ENCODE measurements at regions not wholly inside any gene's neighbourhood (a gene's known extent, or its start where the extent isn't known, plus 50 kb on each side); places are given as distances from the start of the nearest gene placed in this dataset.
"Not testable (repeated sequence)": the region's sequence is repeated elsewhere in the genome, so short reads cannot be mapped to it uniquely, and the experiment has no call there.

DNA sequence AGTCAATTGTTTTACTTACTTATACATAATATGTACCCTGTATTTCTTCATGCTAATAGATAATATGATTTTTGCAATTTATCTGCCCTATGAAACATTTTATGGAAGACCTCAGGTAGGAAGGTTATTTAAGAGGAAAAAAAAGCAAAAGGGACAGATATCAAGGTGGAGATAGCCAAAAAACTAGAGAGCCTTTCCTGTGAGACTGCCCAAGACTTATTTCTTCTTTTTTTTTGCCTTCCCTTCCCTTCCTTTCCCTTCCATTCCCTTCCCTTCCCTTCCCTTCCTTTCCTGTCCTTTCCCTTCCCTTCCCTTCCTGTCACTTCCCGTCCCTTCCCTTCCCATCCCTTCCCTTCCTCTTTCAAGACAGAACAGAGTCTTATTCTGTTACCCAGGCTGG lies 80.6 kb upstream of the HMCN1 start:
- Mint-ChIP-seq H3K4me1 (peaks cover 22% of the 10 kb centered on the region), H3K36me3 (peaks cover 4% of the 10 kb centered on the region), H3K27me3 (ENCODE audit: low read depth) (no peaks in the 10 kb centered on the region), H3K27ac (no peak overlapping the region), H3K9me3 (peaks cover 3% of the 10 kb centered on the region), H3K4me3 (no peak overlapping the region)
- TF ChIP-seq, protein P1, sequence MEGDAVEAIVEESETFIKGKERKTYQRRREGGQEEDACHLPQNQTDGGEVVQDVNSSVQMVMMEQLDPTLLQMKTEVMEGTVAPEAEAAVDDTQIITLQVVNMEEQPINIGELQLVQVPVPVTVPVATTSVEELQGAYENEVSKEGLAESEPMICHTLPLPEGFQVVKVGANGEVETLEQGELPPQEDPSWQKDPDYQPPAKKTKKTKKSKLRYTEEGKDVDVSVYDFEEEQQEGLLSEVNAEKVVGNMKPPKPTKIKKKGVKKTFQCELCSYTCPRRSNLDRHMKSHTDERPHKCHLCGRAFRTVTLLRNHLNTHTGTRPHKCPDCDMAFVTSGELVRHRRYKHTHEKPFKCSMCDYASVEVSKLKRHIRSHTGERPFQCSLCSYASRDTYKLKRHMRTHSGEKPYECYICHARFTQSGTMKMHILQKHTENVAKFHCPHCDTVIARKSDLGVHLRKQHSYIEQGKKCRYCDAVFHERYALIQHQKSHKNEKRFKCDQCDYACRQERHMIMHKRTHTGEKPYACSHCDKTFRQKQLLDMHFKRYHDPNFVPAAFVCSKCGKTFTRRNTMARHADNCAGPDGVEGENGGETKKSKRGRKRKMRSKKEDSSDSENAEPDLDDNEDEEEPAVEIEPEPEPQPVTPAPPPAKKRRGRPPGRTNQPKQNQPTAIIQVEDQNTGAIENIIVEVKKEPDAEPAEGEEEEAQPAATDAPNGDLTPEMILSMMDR (IDR thresholded peaks at IDR 0.05; ENCODE audit: unreplicated experiment), result no peak
- no peak for DNase-seq (ENCODE audit: low spot score in 2 of 2, unreplicated experiment in 2 of 2)

DNA sequence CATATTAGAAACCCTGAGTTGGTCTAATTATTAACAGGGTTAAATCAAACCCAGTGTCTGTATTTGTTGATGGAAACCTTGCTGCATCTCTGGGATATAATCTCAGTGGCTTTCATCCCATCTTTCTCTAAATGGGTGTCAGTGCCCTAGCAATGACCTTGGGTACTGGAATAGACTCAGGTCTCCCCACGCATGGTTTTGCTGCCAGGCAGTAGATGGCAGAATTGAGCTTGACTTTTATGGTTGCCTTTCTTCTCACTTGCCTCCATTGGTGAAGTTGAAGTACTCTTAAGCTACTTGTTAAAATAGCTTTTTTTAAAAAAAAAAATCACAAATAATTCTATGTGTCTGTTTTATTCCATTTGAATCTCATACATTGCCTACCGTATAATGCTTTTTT lies 81.8 kb upstream of the HMCN1 start:
- no peak overlapping the region for H3K4me3 Mint-ChIP-seq

DNA sequence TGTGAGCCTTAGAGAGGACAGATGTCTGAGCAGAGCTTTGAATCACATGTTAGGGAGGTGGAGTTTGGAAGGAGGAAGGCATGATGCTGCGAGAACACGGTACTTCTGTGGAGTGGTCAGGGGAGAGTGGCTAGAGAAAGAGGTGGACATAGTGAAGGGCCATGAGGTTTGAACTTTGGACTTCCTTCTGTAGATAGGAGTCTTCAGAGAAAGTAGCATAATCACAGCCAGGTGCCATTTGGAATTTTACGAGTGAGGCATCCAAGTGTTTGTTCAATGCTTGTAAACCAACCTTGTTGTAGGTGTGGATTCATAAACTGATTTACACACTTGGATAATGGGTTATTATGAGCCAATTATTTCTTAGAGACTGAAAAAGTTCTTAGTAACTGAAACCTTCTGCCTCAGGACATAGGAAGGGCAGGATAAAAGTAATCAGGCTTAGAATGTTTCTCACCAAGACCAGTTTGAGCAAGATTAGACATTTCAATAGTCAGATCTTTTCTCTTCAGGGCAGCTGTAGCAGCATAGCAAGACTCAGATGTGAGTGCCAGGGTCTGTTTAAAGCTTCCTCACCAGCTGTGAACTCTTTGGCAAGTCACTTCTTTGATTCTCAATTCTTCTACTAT lies 83.5 kb upstream of the HMCN1 start:
- H3K4me1 Mint-ChIP-seq, result peaks cover 43% of the 10 kb centered on the region
- peaks cover 3% of the 10 kb centered on the region for H3K9me3 Mint-ChIP-seq
- H3K4me3 Mint-ChIP-seq, result no peak overlapping the region
- H3K36me3 Mint-ChIP-seq, result peaks cover 8% of the 10 kb centered on the region
- peak overlapping the region; percentile 70 for H3K27ac Mint-ChIP-seq
- H3K27me3 Mint-ChIP-seq (ENCODE audit: low read depth), result no peaks in the 10 kb centered on the region
- TF ChIP-seq, protein P1 (IDR thresholded peaks at IDR 0.05; ENCODE audit: unreplicated experiment), result no peak
- no peak for DNase-seq (ENCODE audit: low spot score in 2 of 2, unreplicated experiment in 2 of 2)

More for the DNA sequence above, 81.8 kb upstream of the HMCN1 start:
- no peak overlapping the region for H3K27ac Mint-ChIP-seq
- H3K9me3 Mint-ChIP-seq, result peaks cover 3% of the 10 kb centered on the region
- no peaks in the 10 kb centered on the region for H3K27me3 Mint-ChIP-seq (ENCODE audit: low read depth)
- TF ChIP-seq, protein P1 (IDR thresholded peaks at IDR 0.05; ENCODE audit: unreplicated experiment), result no peak
- peaks cover 27% of the 10 kb centered on the region for H3K4me1 Mint-ChIP-seq
- peaks cover 8% of the 10 kb centered on the region for H3K36me3 Mint-ChIP-seq
- no peak for DNase-seq (ENCODE audit: low spot score in 2 of 2, unreplicated experiment in 2 of 2)

DNA sequence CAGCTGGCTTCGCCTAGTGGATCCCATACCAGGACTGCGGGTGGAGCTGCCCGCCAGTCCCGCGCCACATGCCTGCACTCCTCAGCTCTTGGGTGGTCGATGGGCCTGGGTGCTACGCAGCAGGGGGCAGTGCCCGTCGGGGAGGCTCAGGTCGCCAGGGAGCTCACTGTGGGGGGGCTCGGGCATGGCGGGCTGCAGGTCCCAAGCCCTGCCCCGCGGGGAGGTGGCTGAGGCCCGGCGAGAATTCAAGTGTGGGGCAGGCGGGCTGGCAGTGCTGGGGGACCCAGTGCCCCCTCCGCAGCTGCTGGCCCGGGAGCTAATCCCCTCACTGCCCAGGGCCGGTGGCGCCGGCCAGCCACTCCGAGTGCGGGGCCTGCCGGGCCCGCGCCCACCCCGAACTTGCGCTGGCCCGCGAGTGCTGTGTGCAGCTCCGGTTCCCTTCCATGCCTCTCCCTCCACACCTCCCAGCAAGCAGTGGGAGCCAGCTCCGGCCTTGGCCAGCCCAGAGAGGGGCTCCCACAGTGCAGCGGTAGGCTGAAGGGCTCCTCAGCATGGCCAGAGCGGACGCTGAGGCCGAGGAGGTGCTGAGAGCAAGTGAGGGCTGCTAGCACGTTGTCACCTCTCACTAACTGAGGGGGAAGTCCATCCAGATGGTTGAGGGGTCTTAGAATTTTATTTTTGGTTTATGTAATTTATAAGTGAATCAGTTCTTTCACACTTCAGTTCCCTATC lies 85.2 kb upstream of the HMCN1 start:
- H3K36me3 Mint-ChIP-seq, result peaks cover 13% of the 10 kb centered on the region
- DNase-seq (ENCODE audit: low spot score in 2 of 2, unreplicated experiment in 2 of 2), result no peak

DNA sequence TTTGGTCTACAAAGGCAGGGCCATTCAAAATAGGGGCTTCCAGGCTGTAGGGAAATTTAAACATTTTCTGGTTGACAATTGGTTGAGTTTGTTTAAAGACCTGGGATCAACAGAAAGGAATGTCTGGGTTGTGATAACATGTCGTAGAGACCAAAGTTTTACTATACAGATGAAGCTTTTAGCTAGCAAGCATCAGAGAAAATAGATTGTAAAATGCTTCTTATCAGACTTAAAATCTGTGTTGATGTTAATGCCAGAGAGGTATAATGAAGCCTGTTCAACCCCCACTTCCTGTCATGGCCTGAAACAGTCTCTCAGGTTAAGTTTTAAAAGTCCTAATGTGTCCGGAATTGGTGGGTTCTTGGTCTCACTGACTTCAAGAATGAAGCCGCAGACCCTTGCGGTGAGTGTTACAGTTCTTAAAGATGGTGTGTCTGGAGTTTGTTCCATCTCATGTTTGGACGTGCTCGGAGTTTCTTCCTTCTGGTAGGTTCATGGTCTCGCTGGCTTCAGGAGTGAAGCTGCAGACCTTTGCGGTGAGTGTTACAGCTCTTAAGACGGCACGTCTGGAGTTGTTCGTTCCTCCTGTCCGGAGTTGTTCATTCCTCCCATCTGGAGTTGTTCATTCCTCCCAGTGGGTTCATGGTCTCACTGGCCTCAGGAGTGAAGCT lies 86.5 kb upstream of the HMCN1 start:
- not testable (repeated sequence) for DNase-seq (ENCODE audit: low spot score in 2 of 2, unreplicated experiment in 2 of 2); H3K27me3 Mint-ChIP-seq (ENCODE audit: low read depth)
- Mint-ChIP-seq H3K9me3 (peaks cover 12% of the 10 kb centered on the region), H3K36me3 (peaks cover 14% of the 10 kb centered on the region), H3K4me3 (peak overlapping the region; percentile 28), H3K27ac (peak overlapping the region; percentile 99), H3K4me1 (peaks cover 52% of the 10 kb centered on the region)

More for the DNA sequence above, 85.2 kb upstream of the HMCN1 start:
- Mint-ChIP-seq H3K9me3 (peaks cover 12% of the 10 kb centered on the region), H3K4me1 (peaks cover 52% of the 10 kb centered on the region), H3K4me3 (no peak overlapping the region), H3K27me3 (ENCODE audit: low read depth) (no peaks in the 10 kb centered on the region), H3K27ac (peak overlapping the region; percentile 35)
- TF ChIP-seq, protein P1 (IDR thresholded peaks at IDR 0.05; ENCODE audit: unreplicated experiment), result no peak

DNA sequence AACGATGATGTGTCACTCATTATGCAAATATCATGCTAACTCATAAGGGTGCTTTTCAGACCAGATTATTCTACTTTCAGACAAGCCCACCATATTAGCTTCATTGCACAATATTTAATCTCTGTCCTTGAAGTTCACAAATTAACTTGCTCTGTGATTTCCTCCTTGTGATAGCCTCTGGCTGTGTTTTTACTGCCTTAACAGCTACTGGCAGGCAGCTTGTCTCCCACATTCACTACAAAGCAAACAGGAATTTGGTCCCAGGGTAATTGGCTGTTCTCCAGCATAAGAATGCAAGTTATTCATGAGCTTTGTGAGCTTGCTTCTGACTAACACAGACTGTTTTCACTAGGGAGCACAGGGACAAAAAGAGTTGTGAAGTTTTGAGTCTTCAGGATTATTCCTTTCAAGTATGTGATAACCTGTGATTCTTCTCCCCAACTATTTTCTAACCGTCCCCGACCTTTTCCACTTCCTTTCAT lies 87.9 kb upstream of the HMCN1 start:
- H3K9me3 Mint-ChIP-seq, result peaks cover 12% of the 10 kb centered on the region
- H3K4me3 Mint-ChIP-seq, result peak overlapping the region; percentile 51
- TF ChIP-seq, protein P1 (IDR thresholded peaks at IDR 0.05; ENCODE audit: unreplicated experiment), result no peak
- H3K27ac Mint-ChIP-seq, result peak overlapping the region; percentile 99
- DNase-seq (ENCODE audit: low spot score in 2 of 2, unreplicated experiment in 2 of 2), result peak in 1 of 2 experiments; percentile 62
- peaks cover 15% of the 10 kb centered on the region for H3K36me3 Mint-ChIP-seq
- no peaks in the 10 kb centered on the region for H3K27me3 Mint-ChIP-seq (ENCODE audit: low read depth)
- peaks cover 52% of the 10 kb centered on the region for H3K4me1 Mint-ChIP-seq
